Left cardiac atrium (tissue), 4 donors: ENCODE measurements at regions not wholly inside any gene's neighbourhood (a gene's known extent, or its start where the extent isn't known, plus 50 kb on each side); places are given as distances from the start of the nearest gene placed in this dataset.
A peak's percentile ranks its signal among the peaks of the same experiment; 100 is the strongest.

ENCODE experiments used
- ATAC-seq, 2 donors: fragments of 200-7000 bp; cut with Tn5 transposase; one replicate each; pipeline ENCODE4 v1.9.1; 2020; ENCODE audit warnings: mild to moderate bottlenecking in 2 of 2, moderate library complexity in 2 of 2
- DNase-seq: peaks from one replicate; pipeline ENCODE4 v3.0.0-alpha.2; 2020
- intact Hi-C, 2 donors: fragments of 100-400 bp; cut with DNase I; formaldehyde crosslinking; loops; one replicate each; pipeline versions ENCODE4 v1.14.1 to v1.15.1; 2022 to 2023
- donor health status: DM: no; HTN: yes; CAD: no.
- donor health status: DM: no; HTN: yes; CAD: no; lungs with severe emphysema.
- donor health status: DM: yes; HTN: yes; CAD: no.
- donor health status: Dilated cardiomyopathy.

DNA sequence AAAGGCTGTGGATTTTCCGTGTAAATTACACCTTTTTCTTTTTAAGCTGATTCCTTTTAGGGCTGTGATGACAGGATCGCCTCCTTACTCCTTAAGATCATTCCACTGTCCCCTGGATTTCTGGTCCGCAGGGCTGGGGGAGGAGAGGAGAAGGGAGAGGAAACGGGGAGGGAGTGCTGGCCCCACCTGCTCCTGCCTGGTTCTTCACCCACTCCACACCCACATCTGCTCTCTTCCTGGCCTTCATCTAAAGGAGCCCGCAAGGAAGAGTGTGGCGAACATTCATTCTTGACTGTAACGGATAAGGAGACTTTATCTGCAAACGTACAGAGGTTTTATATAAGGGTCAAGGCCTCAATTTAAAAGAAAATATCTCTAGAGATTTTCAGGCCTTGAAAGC lies 242.0 kb downstream of the RHOU start:
- intact Hi-C loops = no loop called here
- no peak for ATAC-seq
- no peak for DNase-seq

DNA sequence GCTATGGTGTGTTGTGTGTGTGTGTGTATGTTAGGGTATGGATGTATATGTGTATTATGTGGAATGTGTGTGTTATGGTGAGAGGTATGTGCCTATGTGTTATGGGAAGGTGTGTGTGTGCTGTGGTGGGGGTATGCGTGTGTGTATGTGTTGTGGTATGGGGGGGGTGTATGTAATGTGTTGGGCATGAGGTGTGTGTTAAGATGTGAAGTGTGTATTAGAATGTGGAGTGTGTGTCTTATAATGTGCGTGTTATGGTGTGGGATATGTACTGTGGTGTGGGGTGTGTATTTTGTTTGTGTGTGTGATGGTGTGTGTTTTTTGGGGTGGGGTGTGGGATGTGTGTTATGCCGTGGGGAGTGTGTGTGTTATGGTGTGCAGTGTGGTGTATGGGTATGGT lies 242.5 kb downstream of the RHOU start:
- no peak for ATAC-seq
- intact Hi-C loops = no loop called here

DNA sequence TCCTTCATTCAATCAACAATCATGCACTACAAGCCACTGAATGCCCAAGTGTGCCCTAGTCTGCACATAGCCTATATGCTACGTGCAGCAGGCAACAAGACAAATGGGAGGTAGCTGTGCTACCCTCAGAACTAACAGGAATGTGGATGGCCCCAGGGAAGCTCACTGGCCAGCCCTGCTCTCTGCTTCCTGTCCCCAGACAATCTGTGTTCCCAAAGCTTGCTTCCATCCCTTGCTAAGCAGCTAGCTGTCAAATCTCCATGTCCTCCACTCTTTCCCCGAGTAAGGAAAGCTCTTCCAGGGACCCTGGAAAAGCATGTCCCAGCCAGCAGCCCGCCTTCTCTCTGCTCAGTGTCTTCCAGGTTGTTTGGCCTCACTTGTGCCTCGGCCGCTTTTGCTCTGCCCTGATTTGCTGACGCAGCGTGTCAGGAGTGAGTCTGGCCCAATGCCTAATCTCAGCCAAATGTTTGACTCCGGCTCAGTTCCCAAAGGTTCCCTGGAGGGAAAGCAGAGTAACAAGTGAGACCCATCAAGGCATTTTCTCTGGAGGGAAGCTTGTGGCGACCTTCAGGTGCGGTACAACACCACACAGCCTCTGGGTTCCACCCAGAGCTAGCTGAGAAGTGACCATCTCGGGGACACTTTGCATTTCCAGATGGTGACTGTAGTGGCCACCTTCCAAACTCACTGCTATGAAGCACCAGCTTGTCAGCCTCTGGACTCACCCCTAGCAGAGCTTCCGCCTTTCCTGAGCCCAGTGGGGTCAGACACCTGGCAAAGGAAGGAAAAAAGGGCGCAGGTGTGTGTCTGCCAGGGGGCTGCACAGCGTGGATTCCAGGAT lies 243.4 kb downstream of the RHOU start:
- DNase-seq (peak; percentile 42), ATAC-seq (peak; percentile 55 to 81)
- intact Hi-C loops = no loop called here

More for the DNA sequence above, 242.5 kb downstream of the RHOU start:
- DNase-seq = no peak

DNA sequence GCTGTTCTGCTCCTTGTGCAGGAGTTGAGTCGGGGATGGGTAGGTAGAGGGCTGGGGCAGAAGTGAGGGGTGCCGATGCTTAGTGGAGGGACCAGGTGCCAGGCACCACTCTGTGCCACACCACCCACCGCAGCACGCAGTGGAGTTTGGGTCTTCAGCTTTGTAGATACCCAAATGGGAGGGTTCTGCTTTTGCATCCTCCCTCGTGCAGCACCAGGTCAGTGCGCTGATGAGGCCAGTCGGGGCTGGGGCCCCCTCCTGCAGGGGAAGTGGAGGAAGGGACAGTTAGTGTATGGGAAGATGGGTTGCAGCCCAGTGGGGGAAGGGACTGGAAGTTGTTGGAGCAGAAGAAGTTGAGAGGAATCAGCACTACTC lies 244.0 kb downstream of the RHOU start:
- ATAC-seq = no peak
- DNase-seq = no peak
- intact Hi-C loops = no loop called here

DNA sequence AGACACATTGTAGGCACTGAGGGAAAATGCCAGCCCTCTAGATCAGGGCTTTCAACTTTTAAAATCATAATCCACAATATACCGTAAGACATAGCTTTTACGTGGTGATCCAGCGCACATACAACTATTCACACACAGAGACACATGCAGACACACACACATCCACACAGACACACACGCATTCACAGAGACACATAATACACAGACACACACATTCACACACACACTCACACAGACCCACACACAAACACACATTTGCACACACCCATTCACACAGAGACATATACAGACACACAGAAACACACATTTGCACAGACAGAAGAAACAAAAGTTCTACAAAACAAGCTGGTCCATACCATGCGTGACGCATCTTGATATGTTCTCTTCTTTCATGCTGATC lies 244.5 kb downstream of the RHOU start:
- ATAC-seq (no peak), DNase-seq (no peak)
- intact Hi-C loops = no loop called here

DNA sequence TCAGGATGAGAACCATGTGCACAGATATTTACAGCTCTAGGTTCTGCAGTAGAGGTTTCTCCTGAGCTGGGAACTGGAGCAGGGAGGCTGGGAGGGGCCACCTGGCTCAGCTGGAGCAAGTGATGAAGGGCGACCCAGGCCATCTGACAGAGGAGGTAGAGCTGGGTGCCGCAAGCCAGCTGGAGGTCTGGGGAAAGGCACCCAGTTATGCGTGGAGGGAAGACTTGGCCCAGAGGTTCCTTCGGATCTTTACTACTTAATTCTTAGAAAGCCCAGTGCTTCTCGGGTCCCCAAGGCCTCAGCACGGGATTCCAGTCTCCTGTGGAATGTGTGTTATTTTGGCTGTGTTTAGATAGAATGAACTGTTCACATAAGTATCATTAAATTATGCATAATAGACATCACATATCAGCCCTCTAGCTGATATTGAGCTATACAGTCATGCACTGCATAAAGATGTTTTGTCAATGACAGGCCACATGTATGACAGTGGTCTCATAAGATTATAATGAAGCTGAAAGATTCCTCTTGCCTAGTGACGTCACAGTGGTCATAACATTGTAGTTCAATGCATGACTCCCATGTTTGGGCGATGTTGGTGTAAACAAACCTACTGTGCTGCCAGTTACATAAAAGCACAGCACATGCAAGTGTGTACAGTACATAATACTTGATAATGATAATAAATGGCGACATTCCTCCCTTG lies 245.1 kb downstream of the RHOU start:
- DNase-seq (no peak), ATAC-seq (no peak)
- intact Hi-C loops = no loop called here

DNA sequence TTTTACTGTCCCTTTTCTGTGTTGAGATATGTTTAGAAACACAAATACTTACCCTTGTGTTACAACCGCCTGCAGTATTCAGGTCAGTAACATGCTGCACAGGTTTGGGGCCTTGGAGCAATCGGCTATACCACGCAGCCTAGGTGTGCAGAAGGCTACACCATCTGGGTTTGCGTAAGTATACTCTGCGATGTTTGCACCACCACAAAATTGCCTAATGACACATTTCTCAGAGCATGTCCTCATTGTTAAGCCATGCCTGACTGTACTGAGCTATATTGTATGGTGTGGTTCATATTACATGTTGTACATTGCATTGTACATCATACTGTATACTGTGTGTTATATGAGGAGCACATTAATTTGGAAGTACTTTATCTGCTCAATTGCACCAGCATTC lies 247.4 kb downstream of the RHOU start:
- ATAC-seq (no peak), DNase-seq (no peak)
- intact Hi-C loops = no loop called here

DNA sequence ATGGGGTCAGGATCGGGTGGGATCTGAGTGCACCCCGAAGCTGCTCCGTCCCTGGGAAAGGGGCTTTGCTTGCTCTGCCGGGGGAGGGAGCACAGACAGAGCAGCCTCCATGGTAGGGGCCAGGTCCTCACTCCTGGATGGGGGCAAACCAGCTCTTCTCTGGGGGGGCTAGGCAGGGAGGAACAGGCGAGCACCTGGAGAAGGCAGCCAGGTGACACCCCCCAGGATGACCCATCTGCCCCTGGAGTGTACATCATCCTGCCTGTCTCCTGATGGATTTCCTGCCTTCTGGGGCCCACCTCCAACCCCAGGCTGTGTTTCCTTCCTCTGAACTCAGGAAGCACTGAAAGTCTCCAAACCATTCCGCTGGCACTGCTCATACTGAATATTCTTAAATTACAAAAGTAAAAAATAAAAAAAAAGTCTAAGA lies 248.0 kb downstream of the RHOU start:
- intact Hi-C loops = no loop called here
- ATAC-seq (no peak), DNase-seq (no peak)

DNA sequence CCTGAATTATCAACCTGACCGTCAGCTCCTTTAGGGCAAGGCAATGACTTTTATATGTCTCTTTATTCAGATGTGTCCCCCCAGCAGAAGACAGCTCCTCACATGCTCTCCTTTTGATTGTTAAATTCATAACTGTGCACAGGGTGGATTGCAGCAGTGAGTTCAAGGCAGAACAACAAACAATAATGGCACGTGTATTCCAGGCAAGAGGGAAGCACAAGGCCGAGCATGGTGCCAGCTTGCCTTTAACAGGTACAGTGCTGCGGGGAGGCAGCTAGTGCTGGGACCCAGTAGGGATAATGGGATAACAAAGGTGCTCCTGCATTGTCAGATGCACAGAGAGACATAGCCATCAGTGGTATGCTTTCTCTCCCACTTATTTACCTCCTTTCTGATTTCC lies 248.4 kb downstream of the RHOU start:
- DNase-seq (no peak), ATAC-seq (no peak)
- intact Hi-C loops = no loop called here

DNA sequence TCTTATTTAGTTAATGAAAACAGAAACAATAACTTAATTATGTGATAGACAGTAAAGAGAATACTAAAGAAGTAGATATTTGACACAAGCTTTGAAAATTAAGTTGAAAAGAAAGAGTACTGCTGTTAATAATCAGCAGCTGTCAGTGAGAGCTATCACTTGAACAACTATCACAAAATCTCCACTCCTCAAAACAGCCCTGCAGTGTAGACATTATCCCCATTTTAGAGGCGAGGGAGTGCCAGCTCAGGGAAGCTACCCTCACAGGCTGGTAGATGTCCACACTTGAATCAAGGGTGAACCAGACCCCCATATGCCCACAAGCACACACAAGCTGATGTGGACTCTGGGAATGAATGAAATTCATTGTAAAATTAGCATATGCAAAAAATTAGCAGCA lies 248.8 kb downstream of the RHOU start:
- no peak for ATAC-seq
- no peak for DNase-seq
- intact Hi-C loops = no loop called here

DNA sequence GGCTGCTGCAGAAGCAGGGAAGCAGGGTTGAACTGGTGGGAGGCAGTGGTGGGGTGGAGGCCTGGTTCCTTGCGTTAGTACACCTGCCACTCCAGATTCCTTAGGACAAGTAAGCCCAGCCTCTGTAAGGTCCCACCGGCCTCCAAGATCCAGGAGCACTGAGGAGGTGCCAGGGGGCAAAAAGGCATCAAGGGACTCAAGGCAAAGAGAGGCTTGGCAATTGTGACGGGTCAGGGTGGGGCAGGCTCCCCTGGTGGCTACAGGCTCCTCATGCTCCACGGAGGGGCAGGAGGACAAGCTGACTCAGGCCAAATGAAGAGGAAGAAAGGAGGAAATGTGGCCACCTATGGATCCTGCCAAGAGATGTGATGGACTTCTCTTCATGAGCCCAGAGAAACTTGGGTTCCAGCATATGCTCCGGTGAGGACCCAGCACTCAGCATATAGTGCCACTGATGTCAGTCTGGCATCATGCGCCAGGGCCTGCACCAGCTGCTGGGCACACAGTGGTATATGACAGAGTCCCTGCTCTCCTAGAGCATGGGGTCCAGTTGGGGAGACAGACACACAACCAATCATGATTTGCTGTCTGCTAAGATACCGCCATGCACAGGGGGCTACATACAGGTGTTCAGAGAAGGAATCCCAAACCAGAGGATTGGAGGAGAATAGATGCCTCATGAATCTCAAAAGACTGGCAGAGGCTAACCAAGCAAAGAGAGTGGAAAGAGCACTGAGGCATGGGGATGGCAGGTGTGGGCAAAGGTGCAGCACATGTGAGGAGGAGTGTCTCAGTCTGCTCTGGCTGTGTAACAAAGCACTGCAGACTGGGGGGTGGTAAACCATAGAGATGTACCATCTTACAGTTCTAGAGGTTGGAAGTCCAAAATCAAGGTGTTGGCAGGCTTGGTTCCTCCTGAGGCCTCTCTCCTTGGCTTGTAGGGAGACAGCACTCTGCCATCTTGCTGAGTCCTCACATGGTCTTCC lies 249.7 kb downstream of the RHOU start:
- DNase-seq = no peak
- no peak for ATAC-seq
- intact Hi-C loops = no loop called here

DNA sequence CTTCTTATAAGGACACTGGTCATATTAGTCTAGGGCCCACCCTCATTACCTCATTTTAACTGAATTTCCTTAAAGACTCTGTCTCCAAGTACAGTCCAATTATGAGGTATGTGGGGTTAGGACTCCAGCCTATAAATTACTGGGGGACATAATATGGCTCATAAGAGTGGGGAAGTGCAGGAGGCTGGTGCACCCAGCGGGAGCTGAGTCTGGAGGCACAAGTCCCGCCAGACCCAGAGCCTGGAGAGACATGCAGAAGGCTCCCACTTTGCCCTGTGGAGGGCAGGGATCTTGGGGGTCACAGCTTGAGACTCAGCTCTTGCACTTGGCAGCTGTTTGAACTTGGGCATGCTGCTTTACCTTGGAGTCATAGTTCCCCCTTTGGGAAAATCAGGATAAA lies 250.4 kb downstream of the RHOU start:
- no peak for ATAC-seq
- intact Hi-C loops = no loop called here
- no peak for DNase-seq

DNA sequence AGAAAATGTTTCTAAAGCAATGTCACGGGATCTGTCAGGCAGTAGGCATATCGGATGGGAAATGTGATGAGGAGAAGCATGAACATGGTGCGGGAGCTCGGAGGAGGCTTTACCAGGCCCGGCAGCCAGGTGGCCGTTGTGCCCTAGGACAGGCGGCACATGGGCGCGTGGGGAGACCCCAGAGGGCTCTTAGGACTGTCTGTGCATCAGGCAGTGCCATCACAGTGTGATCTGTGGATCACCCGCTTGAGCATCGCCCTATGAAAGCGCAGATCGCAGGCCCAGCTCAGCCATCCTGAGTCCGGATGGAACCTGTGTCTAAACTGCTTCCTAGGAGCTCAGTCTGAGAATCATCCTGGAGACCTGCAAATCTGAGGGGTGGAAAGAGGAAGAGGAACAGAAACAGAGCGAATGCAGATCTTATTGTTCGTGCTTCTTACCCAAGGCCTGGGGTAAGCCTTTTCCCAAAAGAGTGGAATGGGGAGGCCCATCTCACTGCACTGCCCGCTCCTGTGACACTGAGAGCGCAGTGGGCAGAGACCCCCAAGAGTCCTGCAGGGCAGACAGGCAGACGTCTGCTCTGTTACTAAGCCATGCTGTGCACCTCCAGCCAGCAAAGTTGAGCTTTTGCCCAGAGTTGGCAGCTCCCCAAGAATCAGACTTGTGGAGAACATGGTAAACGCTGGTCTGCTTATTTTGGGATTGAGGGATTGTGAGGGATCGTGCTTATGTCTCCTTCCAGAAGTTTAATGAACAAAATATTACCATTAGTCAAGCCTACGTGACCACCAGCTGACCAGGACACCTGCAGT lies 251.0 kb downstream of the RHOU start:
- DNase-seq = peak; percentile 73
- ATAC-seq = peak; percentile 7 to 23
- intact Hi-C loops = no loop called here

DNA sequence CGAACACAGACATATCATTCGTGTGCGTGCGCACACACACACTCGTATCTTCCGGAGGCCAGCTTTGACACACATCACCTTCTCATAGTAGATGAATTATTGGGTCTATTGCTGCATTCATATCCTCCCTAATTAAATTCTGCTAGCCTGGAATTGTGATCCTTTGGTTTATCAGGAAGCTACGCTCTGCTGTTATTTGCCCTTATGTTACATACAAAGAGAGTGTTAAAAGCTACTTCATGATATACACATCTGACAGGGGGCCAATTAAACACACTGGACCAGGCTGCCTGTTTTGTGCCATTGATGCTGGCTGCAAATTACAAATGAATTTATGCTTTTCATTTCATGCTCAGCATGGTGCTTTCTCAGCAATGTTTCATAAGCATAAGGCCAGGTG lies 252.0 kb downstream of the RHOU start:
- ATAC-seq (no peak), DNase-seq (no peak)
- intact Hi-C loops = no loop called here

DNA sequence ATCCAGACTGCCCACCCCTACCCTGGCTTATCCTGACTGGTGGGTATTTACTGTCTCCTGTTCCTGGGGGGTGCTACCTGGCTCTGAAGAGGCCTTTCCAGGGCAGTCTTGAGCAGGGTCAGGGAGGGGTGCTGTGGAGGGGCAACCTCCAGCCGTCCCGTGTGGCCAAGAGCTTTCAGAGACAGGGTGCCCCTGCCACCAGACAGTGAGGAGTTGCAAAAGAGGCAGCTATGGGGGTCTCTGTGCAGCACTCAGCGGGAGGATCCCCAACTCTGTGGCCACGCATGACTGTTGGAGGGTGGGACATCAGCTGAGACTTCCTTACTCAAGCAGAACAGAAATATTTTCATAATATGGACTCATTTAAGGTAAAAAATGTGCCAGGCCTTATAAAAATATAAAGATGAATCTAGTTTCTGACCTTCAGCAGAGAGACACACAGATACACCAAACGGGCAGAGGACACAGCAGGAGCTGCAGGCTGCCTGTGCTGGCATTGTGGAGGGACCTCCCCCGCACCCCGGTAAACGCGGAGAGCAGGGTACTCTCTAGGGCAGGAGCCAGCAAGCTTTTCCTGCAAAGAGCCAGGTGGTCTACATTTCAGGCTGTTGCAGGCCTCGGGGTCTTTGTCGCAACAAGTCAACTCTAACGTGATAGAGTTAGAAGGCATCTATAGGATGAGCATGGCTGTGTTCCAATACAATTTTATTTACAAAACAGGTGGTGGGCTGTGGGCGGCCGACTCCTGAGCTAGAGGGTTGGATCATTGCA lies 252.6 kb downstream of the RHOU start:
- DNase-seq (no peak), ATAC-seq (no peak)
- intact Hi-C loops = no loop called here

DNA sequence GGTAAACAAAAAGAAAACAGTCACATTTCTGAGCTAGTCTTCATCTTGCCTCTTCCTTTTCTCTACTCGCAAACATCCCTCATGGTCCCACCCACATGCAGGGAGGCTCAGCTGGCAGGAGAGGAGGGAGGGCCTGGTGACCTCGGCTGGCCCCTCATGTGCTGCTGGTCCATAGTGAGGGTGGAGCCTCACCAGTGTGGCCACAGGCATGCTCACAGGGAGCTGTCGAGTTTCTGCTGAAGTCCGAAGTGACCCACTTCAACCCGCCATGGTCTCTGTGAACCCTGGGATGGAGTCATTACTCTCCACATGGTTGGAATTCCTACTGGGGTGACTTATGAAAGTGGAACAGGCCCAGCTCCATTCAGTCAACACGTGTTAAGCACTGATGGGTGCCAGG lies 253.4 kb downstream of the RHOU start:
- ATAC-seq (no peak), DNase-seq (peak; percentile 33)
- intact Hi-C loops = no loop called here

DNA sequence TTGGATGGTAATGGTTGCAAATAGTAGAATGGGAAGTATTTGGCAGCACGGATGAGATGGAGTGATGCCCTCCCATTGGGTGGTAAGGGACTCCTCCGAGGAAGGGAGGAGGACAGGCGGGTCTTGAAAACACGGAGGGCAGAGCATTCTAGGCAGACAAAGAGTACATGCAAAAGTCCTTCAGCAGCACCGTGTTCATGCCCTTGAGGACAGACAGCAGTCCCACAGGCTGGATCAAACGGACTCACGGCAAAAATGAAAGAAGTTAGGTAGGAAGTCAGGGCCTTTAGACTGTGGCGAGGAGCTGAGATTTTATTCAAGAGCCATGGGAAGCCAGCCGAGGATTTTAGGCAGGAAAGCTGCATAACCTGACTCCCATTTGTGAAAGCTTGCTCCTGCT lies 253.9 kb downstream of the RHOU start:
- intact Hi-C loops = no loop called here
- no peak for DNase-seq
- ATAC-seq = no peak

DNA sequence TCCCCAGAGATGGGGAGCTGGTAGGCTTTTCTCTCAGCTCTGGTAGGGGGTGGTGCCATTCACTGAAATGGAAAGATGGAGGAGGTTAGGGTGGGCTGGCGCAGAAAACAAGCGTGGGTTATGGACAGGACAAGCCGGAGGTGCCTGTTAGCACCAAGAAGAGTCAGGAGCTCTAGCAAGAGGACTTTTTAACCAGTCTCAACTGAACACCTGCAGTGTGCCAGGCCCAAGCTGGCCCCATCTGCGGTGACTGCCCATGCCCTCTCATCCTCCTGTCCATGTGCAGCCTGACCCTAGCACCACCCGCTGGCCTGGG lies 254.4 kb downstream of the RHOU start:
- intact Hi-C loops = no loop called here
- DNase-seq = no peak
- no peak for ATAC-seq
